Thoracic aorta (tissue), 2 donors: ENCODE measurements at regions not wholly inside any gene's neighbourhood (a gene's known extent, or its start where the extent isn't known, plus 50 kb on each side); places are given as distances from the start of the nearest gene placed in this dataset.

Experiments
- ATAC-seq: fragments of 150-250 bp; one replicate; pipeline ENCODE4 v1.8.0; 2017; ENCODE audit warnings: low read depth; ENCODE audit not compliant: insufficient number of reproducible peaks, low FRiP score
- DNase-seq: peaks from one replicate; pipeline ENCODE4 v3.0.0-alpha.2; 2020; ENCODE audit warnings: low spot score
- H3K27ac ChIP-seq, 2 donors: fragments of 200-600 bp; sonication (generic); 1 replicate in 1 of 2; 2 replicates in 1 of 2; pipeline ENCODE4 v1.5.1; 2016; ENCODE audit warnings: mild to moderate bottlenecking in 2 of 2, moderate library complexity in 2 of 2
- H3K27me3 ChIP-seq: fragments of 200-600 bp; sonication (generic); replicated peaks from 2 replicates; pipeline ENCODE4 v1.6.0; 2016; ENCODE audit warnings: mild to moderate bottlenecking; ENCODE audit not compliant: insufficient read depth
- H3K36me3 ChIP-seq: fragments of 200-600 bp; sonication (generic); one replicate; pipeline ENCODE4 v1.5.1; 2016
- H3K4me1 ChIP-seq, 2 donors: fragments of 200-600 bp; sonication (generic); 1 replicate in 1 of 2; 2 replicates in 1 of 2; pipeline versions ENCODE4 v1.5.1 to v1.6.0; 2016; ENCODE audit warnings: low read depth in 2 of 2, mild to moderate bottlenecking in 1 of 2; ENCODE audit not compliant: control insufficient read depth in 1 of 2
- H3K4me3 ChIP-seq: fragments of 200-600 bp; sonication (generic); 2 replicates; pipeline ENCODE4 v1.5.1; 2016; ENCODE audit warnings: mild to moderate bottlenecking
- H3K9me3 ChIP-seq: fragments of 200-600 bp; sonication (generic); 2 replicates; pipeline ENCODE4 v1.5.1; 2016
- TF ChIP-seq, protein P1 (sequence below): fragments of 200-600 bp; sonication (generic); IDR thresholded peaks from one replicate; pipeline ENCODE4 v1.5.1; 2019; ENCODE audit warnings: antibody characterized with exemption

- H3K36me3 ChIP-seq = no peaks in the 10 kb centered on the region
- no peaks in the 10 kb centered on the region for H3K4me1 ChIP-seq
- no peak for ATAC-seq
- no peaks in the 10 kb centered on the region for H3K27me3 ChIP-seq
- TF ChIP-seq, protein P1, sequence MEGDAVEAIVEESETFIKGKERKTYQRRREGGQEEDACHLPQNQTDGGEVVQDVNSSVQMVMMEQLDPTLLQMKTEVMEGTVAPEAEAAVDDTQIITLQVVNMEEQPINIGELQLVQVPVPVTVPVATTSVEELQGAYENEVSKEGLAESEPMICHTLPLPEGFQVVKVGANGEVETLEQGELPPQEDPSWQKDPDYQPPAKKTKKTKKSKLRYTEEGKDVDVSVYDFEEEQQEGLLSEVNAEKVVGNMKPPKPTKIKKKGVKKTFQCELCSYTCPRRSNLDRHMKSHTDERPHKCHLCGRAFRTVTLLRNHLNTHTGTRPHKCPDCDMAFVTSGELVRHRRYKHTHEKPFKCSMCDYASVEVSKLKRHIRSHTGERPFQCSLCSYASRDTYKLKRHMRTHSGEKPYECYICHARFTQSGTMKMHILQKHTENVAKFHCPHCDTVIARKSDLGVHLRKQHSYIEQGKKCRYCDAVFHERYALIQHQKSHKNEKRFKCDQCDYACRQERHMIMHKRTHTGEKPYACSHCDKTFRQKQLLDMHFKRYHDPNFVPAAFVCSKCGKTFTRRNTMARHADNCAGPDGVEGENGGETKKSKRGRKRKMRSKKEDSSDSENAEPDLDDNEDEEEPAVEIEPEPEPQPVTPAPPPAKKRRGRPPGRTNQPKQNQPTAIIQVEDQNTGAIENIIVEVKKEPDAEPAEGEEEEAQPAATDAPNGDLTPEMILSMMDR = no peak
- H3K4me3 ChIP-seq = no peak overlapping the region
- peaks cover under 1% of the 10 kb centered on the region for H3K9me3 ChIP-seq
- DNase-seq = no peak
- H3K27ac ChIP-seq = no peak overlapping the region
Observed at GRCh38 chr2:106012591-106013347, 181.3 kb downstream of the UXS1 start.

GRCh38 chr2:106012001-106012590 is 182.0 kb downstream of the UXS1 start:
- ATAC-seq (no peak), DNase-seq (no peak)
- TF ChIP-seq, protein P1 = no peak
- Histone ChIP-seq H3K9me3 (peaks cover 6% of the 10 kb centered on the region), H3K27me3 (no peaks in the 10 kb centered on the region), H3K4me3 (no peak overlapping the region), H3K36me3 (no peaks in the 10 kb centered on the region), H3K27ac (no peak overlapping the region), H3K4me1 (no peaks in the 10 kb centered on the region)

GRCh38 chr2:106011380-106011779 is 182.7 kb downstream of the UXS1 start:
- H3K4me1 ChIP-seq = no peaks in the 10 kb centered on the region
- ATAC-seq (no peak), DNase-seq (no peak)
- TF ChIP-seq, protein P1 = no peak
- no peaks in the 10 kb centered on the region for H3K27me3 ChIP-seq
- H3K4me3 ChIP-seq = no peak overlapping the region
- peaks cover 6% of the 10 kb centered on the region for H3K9me3 ChIP-seq
- no peaks in the 10 kb centered on the region for H3K36me3 ChIP-seq
- H3K27ac ChIP-seq = no peak overlapping the region

GRCh38 chr2:106010818-106011355 is 183.2 kb downstream of the UXS1 start:
- Histone ChIP-seq H3K9me3 (peaks cover 6% of the 10 kb centered on the region), H3K4me3 (no peak overlapping the region), H3K36me3 (no peaks in the 10 kb centered on the region), H3K27me3 (no peaks in the 10 kb centered on the region), H3K4me1 (no peaks in the 10 kb centered on the region), H3K27ac (no peak overlapping the region)
- TF ChIP-seq, protein P1 = no peak
- ATAC-seq (no peak), DNase-seq (no peak)

GRCh38 chr2:106009096-106009495 is 185.0 kb downstream of the UXS1 start:
- Histone ChIP-seq H3K4me1 (no peaks in the 10 kb centered on the region), H3K27ac (no peak overlapping the region), H3K36me3 (no peaks in the 10 kb centered on the region), H3K4me3 (no peak overlapping the region), H3K9me3 (peaks cover 19% of the 10 kb centered on the region), H3K27me3 (no peaks in the 10 kb centered on the region)
- DNase-seq = no peak
- TF ChIP-seq, protein P1 = no peak
- ATAC-seq = no peak
